Sigmoid colon (tissue), 4 donors: ENCODE measurements at regions not wholly inside any gene's neighbourhood (a gene's known extent, or its start where the extent isn't known, plus 50 kb on each side); places are given as distances from the start of the nearest gene placed in this dataset.

Experiments
- CTCF ChIP-seq, 4 experiments: fragments of 450-650 bp in 3 of 4; fragments of 200-600 bp in 1 of 4; IDR thresholded peaks; one replicate each; pipeline ENCODE4 v1.5.1; 2016 to 2019; ENCODE audit warnings: antibody characterized with exemption in 4 of 4, mild to moderate bottlenecking in 3 of 4, moderate library complexity in 2 of 4
- EP300 ChIP-seq, 4 donors: sonication (generic); formaldehyde crosslinking; IDR thresholded peaks; one replicate each; pipeline ENCODE4 v1.6.1; 2017; ENCODE audit warnings: antibody characterized with exemption in 4 of 4
- POLR2A ChIP-seq, 2 donors: fragments of 450-650 bp; IDR thresholded peaks; one replicate each; pipeline ENCODE4 v1.6.1; 2016; ENCODE audit warnings: antibody characterized with exemption in 2 of 2, mild to moderate bottlenecking in 2 of 2, moderate library complexity in 2 of 2

GRCh38 chr3:86738684-86739083, 252.3 kb downstream of the VGLL3 start:
- TF ChIP-seq CTCF (IDR thresholded peaks at IDR 0.05) (no peak), POLR2A (IDR thresholded peaks at IDR 0.05) (no peak), EP300 (IDR thresholded peaks at IDR 0.05) (no peak)
